Fibroblast of lung (primary cell): ENCODE measurements at regions not wholly inside any gene's neighbourhood (a gene's known extent, or its start where the extent isn't known, plus 50 kb on each side); places are given as distances from the start of the nearest gene placed in this dataset.

Source experiments
- DNase-seq, 2 donors: peaks; one replicate each; pipeline versions ENCODE4 v3.0.0 to v3.0.0-alpha.2; 2010; ENCODE audit warnings: low read depth in 2 of 2
- H2AFZ ChIP-seq: 2 replicates; pipeline ENCODE4 v1.5.1; 2012; ENCODE audit warnings: low read length, control low read depth, inconsistent platforms
- H3K27ac ChIP-seq: 2 replicates; pipeline ENCODE4 v1.5.1; 2011; ENCODE audit warnings: low read length, control low read depth; ENCODE audit not compliant: insufficient read depth
- H3K27me3 ChIP-seq: 2 replicates; pipeline ENCODE4 v1.5.1; 2011; ENCODE audit warnings: mild to moderate bottlenecking, low read length; ENCODE audit not compliant: control insufficient read depth, insufficient read depth
- H3K36me3 ChIP-seq: 2 replicates; pipeline ENCODE4 v1.5.1; 2011; ENCODE audit warnings: low read length; ENCODE audit not compliant: control insufficient read depth, insufficient read depth
- H3K4me1 ChIP-seq: 2 replicates; pipeline ENCODE4 v1.5.1; 2011; ENCODE audit warnings: low read length; ENCODE audit not compliant: control insufficient read depth, insufficient read depth; ENCODE audit errors: extremely low read depth
- H3K4me2 ChIP-seq: 2 replicates; pipeline ENCODE4 v1.5.1; 2011; ENCODE audit warnings: low read length, control low read depth; ENCODE audit not compliant: insufficient read depth; ENCODE audit errors: extremely low read depth
- H3K4me3 ChIP-seq, 4 experiments: fragments of 200-600 bp in 1 of 4; sonication (generic) in 1 of 4; replicated peaks in 1 of 4; 2 replicates each; pipeline ENCODE4 v1.5.1; 2011 to 2016; ENCODE audit warnings: low read length in 4 of 4, low read depth in 3 of 4, mild to moderate bottlenecking in 3 of 4, control low read depth in 2 of 4, inconsistent platforms in 1 of 4, mixed read lengths in 1 of 4; ENCODE audit not compliant: insufficient read depth in 1 of 4; ENCODE audit errors: control extremely low read depth in 1 of 4
- H3K79me2 ChIP-seq: 2 replicates; pipeline ENCODE4 v1.5.1; 2012; ENCODE audit warnings: mild to moderate bottlenecking, low read length, inconsistent platforms; ENCODE audit not compliant: control insufficient read depth, insufficient read depth
- H3K9ac ChIP-seq: 2 replicates; pipeline ENCODE4 v1.5.1; 2011; ENCODE audit warnings: mild to moderate bottlenecking, low read length, control low read depth; ENCODE audit not compliant: insufficient read depth
- H3K9me3 ChIP-seq: 2 replicates; pipeline ENCODE4 v1.5.1; 2012; ENCODE audit warnings: low read depth, low read length; ENCODE audit not compliant: control insufficient read depth, insufficient read depth
- H4K20me1 ChIP-seq: 2 replicates; pipeline ENCODE4 v1.5.1; 2011; ENCODE audit warnings: low read length; ENCODE audit not compliant: control insufficient read depth, insufficient read depth; ENCODE audit errors: extremely low read depth
- CTCF ChIP-seq, 2 donors: IDR thresholded peaks in 1 of 2; conservative IDR thresholded peaks in 1 of 2; 1 replicate in 1 of 2; 2 replicates in 1 of 2; pipeline ENCODE4 v1.5.1; 2011 to 2012; ENCODE audit warnings: low read length in 2 of 2, control low read depth in 1 of 2, inconsistent platforms in 1 of 2, low read depth in 1 of 2, mild to moderate bottlenecking in 1 of 2
- EZH2 ChIP-seq: IDR thresholded peaks from 2 replicates; pipeline ENCODE4 v1.5.1; 2012; ENCODE audit warnings: low read length, control low read depth, mild to moderate bottlenecking; ENCODE audit errors: missing control alignments

GRCh38 chr6:65998544-65998943, 291.5 kb upstream of the EYS start:
- Histone ChIP-seq H3K9ac (no peak overlapping the region), H2AFZ (no peak overlapping the region), H3K27me3 (no peaks in the 10 kb centered on the region), H4K20me1 (no peaks in the 10 kb centered on the region), H3K27ac (no peak overlapping the region), H3K4me1 (no peaks in the 10 kb centered on the region), H3K4me3 (no peak overlapping the region), H3K79me2 (no peaks in the 10 kb centered on the region), H3K4me2 (no peak overlapping the region), H3K9me3 (no peaks in the 10 kb centered on the region), H3K36me3 (no peaks in the 10 kb centered on the region)
- no peak for DNase-seq
- no peak for TF ChIP-seq CTCF (conservative IDR thresholded peaks at IDR 0.05 in 1 of 2, IDR thresholded peaks at IDR 0.05 in 1 of 2; ENCODE audit: low read depth in 1 of 2, low read length in 2 of 2)
- TF ChIP-seq EZH2: no peak

- no peak overlapping the region for H3K9ac ChIP-seq
- H3K36me3 ChIP-seq: no peaks in the 10 kb centered on the region
- DNase-seq: no peak
- H3K4me3 ChIP-seq: no peak overlapping the region
- H3K4me1 ChIP-seq: no peaks in the 10 kb centered on the region
- no peak overlapping the region for H3K4me2 ChIP-seq
- H3K9me3 ChIP-seq: no peaks in the 10 kb centered on the region
- no peak overlapping the region for H3K27ac ChIP-seq
- H3K27me3 ChIP-seq: no peaks in the 10 kb centered on the region
- no peaks in the 10 kb centered on the region for H4K20me1 ChIP-seq
- no peak overlapping the region for H2AFZ ChIP-seq
- no peaks in the 10 kb centered on the region for H3K79me2 ChIP-seq
- no peak for TF ChIP-seq CTCF (conservative IDR thresholded peaks at IDR 0.05 in 1 of 2, IDR thresholded peaks at IDR 0.05 in 1 of 2; ENCODE audit: low read depth in 1 of 2, low read length in 2 of 2)
- TF ChIP-seq EZH2: no peak
These were observed 290.5 kb upstream of the EYS start for GRCh38 chr6:65997539-65997938.

GRCh38 chr6:65996096-65996495, 289.1 kb upstream of the EYS start:
- H3K36me3 ChIP-seq: no peaks in the 10 kb centered on the region
- TF ChIP-seq CTCF (conservative IDR thresholded peaks at IDR 0.05 in 1 of 2, IDR thresholded peaks at IDR 0.05 in 1 of 2; ENCODE audit: low read depth in 1 of 2, low read length in 2 of 2): no peak
- TF ChIP-seq EZH2: no peak

More at GRCh38 chr6:65996096-65996495, 289.1 kb upstream of the EYS start:
- DNase-seq: no peak
- no peaks in the 10 kb centered on the region for H3K27me3 ChIP-seq
- H4K20me1 ChIP-seq: no peaks in the 10 kb centered on the region
- H2AFZ ChIP-seq: no peak overlapping the region
- H3K4me2 ChIP-seq: no peak overlapping the region
- H3K4me1 ChIP-seq: no peaks in the 10 kb centered on the region
- H3K4me3 ChIP-seq: no peak overlapping the region
- H3K9me3 ChIP-seq: no peaks in the 10 kb centered on the region
- H3K79me2 ChIP-seq: no peaks in the 10 kb centered on the region
- no peak overlapping the region for H3K27ac ChIP-seq
- no peak overlapping the region for H3K9ac ChIP-seq
